PFSK-1 (cell line): ENCODE measurements at regions not wholly inside any gene's neighbourhood (a gene's known extent, or its start where the extent isn't known, plus 50 kb on each side); places are given as distances from the start of the nearest gene placed in this dataset.

ENCODE experiments used
- FOXP2 ChIP-seq: optimal IDR thresholded peaks from 2 replicates; pipeline ENCODE3; 2011; ENCODE audit warnings: borderline replicate concordance, control low read depth, inconsistent platforms; ENCODE audit not compliant: insufficient read depth; ENCODE audit errors: extremely low read length, extremely low read depth
- POLR2AphosphoS5 ChIP-seq: IDR thresholded peaks from 2 replicates; pipeline ENCODE4 v1.6.1; 2012; ENCODE audit warnings: low read depth, mild to moderate bottlenecking, control low read depth, low read length, moderate library complexity
- REST ChIP-seq, 2 experiments: IDR thresholded peaks; 2 replicates each; pipeline versions ENCODE4 v1.6.1 to v1.8.0; 2011 to 2012; ENCODE audit warnings: low read depth in 2 of 2, low read length in 2 of 2, control low read depth in 1 of 2, inconsistent platforms in 1 of 2, mild to moderate bottlenecking in 1 of 2, moderate library complexity in 1 of 2; ENCODE audit not compliant: insufficient read depth in 1 of 2
- SIN3A ChIP-seq: IDR thresholded peaks from 2 replicates; pipeline ENCODE4 v1.6.1; 2012; ENCODE audit warnings: mild to moderate bottlenecking, low read length, moderate library complexity, borderline replicate concordance; ENCODE audit not compliant: insufficient read depth
- TAF1 ChIP-seq: IDR thresholded peaks from 2 replicates; pipeline ENCODE4 v1.6.1; 2012; ENCODE audit warnings: low read length, control low read depth, borderline replicate concordance; ENCODE audit not compliant: insufficient read depth

GRCh38 chr2:82254728-82255127 is 1950.2 kb upstream of the LRRTM1 start:
- TF ChIP-seq SIN3A = no peak
- TF ChIP-seq REST (IDR thresholded peaks at IDR 0.05; ENCODE audit: insufficient read depth in 1 of 2, low read depth in 2 of 2, low read length in 2 of 2) = no peak
- no peak for TF ChIP-seq POLR2AphosphoS5
- TF ChIP-seq TAF1 = no peak
- no peak for TF ChIP-seq FOXP2

DNA sequence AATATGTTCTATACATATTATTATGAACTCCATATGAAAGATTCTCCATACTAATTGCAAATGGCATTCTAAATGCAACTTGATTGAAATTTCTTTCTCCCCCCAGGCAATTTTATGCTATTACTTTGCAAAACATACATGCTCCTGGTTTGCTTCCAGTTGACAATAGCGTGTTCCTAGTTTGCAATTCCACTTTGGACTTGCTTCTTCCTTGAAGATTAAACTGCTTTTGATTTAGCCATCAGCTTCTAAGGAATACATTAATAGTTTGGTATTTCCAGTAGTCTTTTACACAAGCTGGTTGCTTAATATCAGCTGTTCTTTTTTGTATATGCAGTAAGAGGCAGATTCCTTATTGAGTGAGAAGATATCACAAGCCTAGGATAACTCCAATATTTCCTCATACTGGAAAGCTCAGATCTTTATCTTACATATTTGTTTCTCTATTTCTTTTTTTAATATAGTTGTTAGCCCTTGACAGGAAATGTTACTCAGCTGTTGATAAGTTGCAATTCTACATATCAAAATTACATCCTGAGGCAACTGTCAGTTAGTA is 1941.7 kb upstream of the LRRTM1 start:
- TF ChIP-seq REST (IDR thresholded peaks at IDR 0.05; ENCODE audit: insufficient read depth in 1 of 2, low read depth in 2 of 2, low read length in 2 of 2) = no peak
- no peak for TF ChIP-seq TAF1
- no peak for TF ChIP-seq POLR2AphosphoS5
- no peak for TF ChIP-seq SIN3A
- no peak for TF ChIP-seq FOXP2

DNA sequence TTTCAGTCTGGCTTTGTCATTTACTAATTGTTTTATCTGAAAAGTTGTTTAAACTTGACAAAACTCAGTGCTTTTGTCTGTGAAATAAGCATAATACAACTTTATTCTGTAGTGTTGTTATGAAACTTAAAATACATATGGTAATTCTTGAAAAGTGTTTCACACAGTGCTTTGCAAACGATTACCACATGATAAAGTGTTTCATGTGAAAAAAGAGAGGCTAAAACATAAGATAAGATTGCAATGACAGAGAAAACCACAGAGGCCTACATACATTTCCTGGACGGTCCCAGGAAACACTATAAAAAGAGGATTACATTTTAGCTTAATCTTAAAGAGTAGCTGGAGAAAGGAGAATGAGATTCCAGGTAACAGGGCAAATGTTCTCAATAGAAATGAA is 1934.6 kb upstream of the LRRTM1 start:
- TF ChIP-seq TAF1 = no peak
- TF ChIP-seq FOXP2 = no peak
- no peak for TF ChIP-seq POLR2AphosphoS5
- TF ChIP-seq REST (IDR thresholded peaks at IDR 0.05; ENCODE audit: insufficient read depth in 1 of 2, low read depth in 2 of 2, low read length in 2 of 2) = no peak
- no peak for TF ChIP-seq SIN3A

DNA sequence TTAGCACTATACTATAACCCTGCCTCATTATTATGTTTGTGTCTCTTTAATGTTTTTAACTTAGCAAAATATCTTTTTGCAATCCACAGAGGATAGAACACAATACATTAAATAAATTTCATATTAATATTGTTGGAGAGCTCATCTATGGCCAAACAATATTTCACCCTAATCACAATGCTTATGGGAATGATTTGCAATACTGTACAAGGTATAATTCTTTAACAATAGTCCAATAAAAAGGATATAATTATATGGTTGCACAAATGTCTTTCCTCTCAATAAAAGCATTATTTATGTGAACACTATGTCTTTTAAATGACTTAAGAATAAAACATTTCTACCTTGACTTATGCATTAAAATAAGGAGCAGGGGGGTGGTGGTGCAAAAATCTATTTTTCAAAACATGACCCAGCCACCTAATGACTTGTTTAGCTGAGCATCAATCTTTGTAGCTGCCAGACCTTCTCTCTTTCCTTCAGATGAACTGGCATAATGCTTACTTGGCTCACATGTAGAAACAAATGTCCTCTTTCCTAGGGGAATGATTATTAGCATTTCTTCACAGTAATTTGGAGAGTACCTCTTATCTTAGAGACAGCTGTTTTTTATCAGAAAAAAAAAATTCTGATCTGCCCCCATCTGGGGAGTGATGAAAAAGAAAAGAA is 1933.6 kb upstream of the LRRTM1 start:
- TF ChIP-seq TAF1 (no peak), FOXP2 (no peak), REST (IDR thresholded peaks at IDR 0.05; ENCODE audit: insufficient read depth in 1 of 2, low read depth in 2 of 2, low read length in 2 of 2) (no peak), SIN3A (no peak), POLR2AphosphoS5 (no peak)
